T-helper 17 cell (primary cell): ENCODE measurements at regions not wholly inside any gene's neighbourhood (a gene's known extent, or its start where the extent isn't known, plus 50 kb on each side); places are given as distances from the start of the nearest gene placed in this dataset.

Experiments used
- ATAC-seq: fragments of 150-1000 bp; cut with Tn5 transposase; 2 replicates; pipeline ENCODE4 v1.10.0; 2021; ENCODE audit warnings: mild to moderate bottlenecking, moderate library complexity
- DNase-seq, 3 donors: peaks; one replicate each; pipeline versions ENCODE4 v3.0.0 to v3.0.0-alpha.2; 2020 to 2021
- H3K9me3 ChIP-seq: one replicate; pipeline ENCODE4 v1.7.0; 2013; ENCODE audit warnings: low read length, mild to moderate bottlenecking; ENCODE audit not compliant: control insufficient read depth, poor library complexity, severe bottlenecking
- H3K27ac Mint-ChIP-seq: one replicate; pipeline ENCODE4 v1.8.0; 2022; ENCODE audit warnings: mild to moderate bottlenecking, moderate library complexity, mixed read lengths
- H3K27me3 Mint-ChIP-seq: one replicate; pipeline ENCODE4 v1.8.0; 2022; ENCODE audit warnings: mixed read lengths
- H3K36me3 Mint-ChIP-seq: one replicate; pipeline ENCODE4 v1.8.0; 2022; ENCODE audit warnings: low read depth, mixed read lengths
- H3K4me1 Mint-ChIP-seq: one replicate; pipeline ENCODE4 v1.8.0; 2022; ENCODE audit warnings: mild to moderate bottlenecking, mixed read lengths
- H3K4me3 Mint-ChIP-seq: one replicate; pipeline ENCODE4 v1.8.0; 2022; ENCODE audit warnings: mild to moderate bottlenecking, moderate library complexity, mixed read lengths

DNA sequence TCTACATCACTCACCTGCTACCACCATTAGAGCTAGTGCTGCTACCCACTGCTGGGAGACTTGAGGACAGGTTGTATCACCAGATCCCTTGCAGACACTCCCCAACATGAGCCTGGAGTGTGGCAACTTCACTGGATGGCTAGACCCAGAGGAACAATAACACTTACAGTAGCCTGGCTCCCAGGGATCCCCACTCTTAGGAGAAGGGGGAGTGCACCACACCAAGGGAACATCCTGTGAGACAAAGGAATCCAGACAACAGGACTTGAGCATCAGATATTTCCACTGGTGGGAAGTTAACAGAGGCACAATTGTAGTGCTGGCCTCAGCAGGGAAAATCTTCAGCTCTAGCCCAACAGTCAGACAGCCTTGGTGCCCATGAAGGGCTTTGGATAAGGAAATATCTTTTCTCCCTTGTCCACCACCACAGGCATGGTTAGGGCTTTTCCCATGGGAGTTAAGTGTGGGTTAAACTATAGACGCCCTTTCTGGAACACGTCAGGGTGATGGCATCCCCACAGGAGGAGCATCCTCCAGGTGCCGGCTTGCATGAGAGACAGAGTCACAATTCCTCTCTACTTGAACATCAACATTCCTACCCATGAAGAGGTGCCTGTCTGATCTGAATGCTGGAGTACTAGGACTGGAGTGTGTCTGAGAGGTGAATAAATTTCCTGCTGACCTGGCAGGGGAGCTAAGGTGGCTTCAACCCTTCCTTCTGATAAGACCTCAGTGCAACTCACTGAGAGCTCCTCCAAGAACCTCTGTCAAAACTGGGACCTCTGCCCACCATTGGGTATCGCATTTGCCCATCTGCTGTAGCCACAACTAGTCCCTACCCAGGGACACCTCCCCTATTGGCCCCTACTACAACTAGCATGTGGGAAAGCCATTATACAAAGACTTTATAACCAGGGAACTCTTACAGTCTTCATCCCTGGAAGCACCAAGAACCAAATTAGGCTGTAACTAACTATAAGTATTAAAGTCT is 55.4 kb upstream of the SIRPG start:
- no peak overlapping the region for H3K4me3 Mint-ChIP-seq
- no peaks in the 10 kb centered on the region for H3K9me3 ChIP-seq
- no peaks in the 10 kb centered on the region for H3K27me3 Mint-ChIP-seq
- DNase-seq (no peak), ATAC-seq (no peak)
- peaks cover 4% of the 10 kb centered on the region for H3K4me1 Mint-ChIP-seq
- no peak overlapping the region for H3K27ac Mint-ChIP-seq
- H3K36me3 Mint-ChIP-seq = no peaks in the 10 kb centered on the region

- H3K27ac Mint-ChIP-seq = no peak overlapping the region
- H3K4me1 Mint-ChIP-seq = peaks cover 7% of the 10 kb centered on the region
- H3K36me3 Mint-ChIP-seq = no peaks in the 10 kb centered on the region
- no peaks in the 10 kb centered on the region for H3K27me3 Mint-ChIP-seq
- ATAC-seq (no peak), DNase-seq (no peak)
- no peaks in the 10 kb centered on the region for H3K9me3 ChIP-seq
- no peak overlapping the region for H3K4me3 Mint-ChIP-seq
These were observed 54.4 kb upstream of the SIRPG start for GRCh38 chr20:1711826-1712601.

GRCh38 chr20:1711266-1711665 is 53.7 kb upstream of the SIRPG start:
- ATAC-seq (no peak), DNase-seq (no peak)
- no peaks in the 10 kb centered on the region for H3K9me3 ChIP-seq
- no peaks in the 10 kb centered on the region for H3K36me3 Mint-ChIP-seq
- H3K4me1 Mint-ChIP-seq = peaks cover 7% of the 10 kb centered on the region
- no peak overlapping the region for H3K27ac Mint-ChIP-seq
- H3K4me3 Mint-ChIP-seq = no peak overlapping the region
- H3K27me3 Mint-ChIP-seq = no peaks in the 10 kb centered on the region

GRCh38 chr20:1710484-1710883 is 52.9 kb upstream of the SIRPG start:
- H3K36me3 Mint-ChIP-seq = no peaks in the 10 kb centered on the region
- H3K4me3 Mint-ChIP-seq = no peak overlapping the region
- ATAC-seq (no peak), DNase-seq (no peak)
- no peaks in the 10 kb centered on the region for H3K27me3 Mint-ChIP-seq
- peaks cover 7% of the 10 kb centered on the region for H3K4me1 Mint-ChIP-seq
- H3K9me3 ChIP-seq = no peaks in the 10 kb centered on the region
- no peak overlapping the region for H3K27ac Mint-ChIP-seq

DNA sequence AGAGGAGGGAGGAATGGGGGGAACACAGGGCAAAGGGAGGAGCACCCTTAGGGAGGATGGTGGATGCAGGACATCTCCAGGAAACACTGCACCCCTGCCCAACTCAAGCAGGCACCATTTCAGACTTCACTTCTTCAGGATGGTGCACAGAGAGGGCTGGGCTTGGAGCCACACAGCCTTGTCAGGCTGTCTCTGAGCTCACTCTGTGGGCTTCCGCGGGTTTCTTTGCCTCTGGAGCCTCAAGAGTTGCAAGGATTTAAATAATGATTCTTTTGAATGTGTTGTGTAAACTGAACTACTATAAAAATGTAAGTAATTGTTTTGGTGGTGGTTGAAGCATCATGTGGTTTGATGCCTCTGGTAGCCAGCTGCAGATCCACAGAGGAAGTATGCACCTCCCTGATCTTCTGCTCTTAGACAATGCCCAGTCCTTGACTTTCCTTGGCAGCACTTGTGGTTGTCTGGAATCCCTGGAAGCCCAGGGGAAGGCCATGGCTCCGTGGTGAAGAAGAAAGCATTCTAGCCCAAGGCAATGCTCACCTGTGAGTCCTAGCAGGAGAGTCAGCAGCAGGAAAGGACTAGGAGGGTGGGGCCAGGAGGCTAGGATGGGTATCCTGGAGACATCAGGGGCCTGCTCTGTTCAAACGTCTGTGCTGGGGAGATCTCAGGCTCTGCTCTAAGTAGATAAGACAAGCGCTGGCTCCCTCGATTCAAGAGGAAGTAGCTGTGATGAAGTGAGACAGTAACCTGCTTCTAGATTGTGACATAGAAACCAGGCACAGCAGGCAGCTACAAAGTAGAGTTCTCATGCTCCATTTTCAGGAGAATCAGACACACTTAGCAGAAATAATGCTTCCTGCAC is 50.2 kb upstream of the SIRPG start:
- H3K4me3 Mint-ChIP-seq = no peak overlapping the region
- no peaks in the 10 kb centered on the region for H3K9me3 ChIP-seq
- no peak for ATAC-seq
- no peak for DNase-seq
- H3K4me1 Mint-ChIP-seq = peaks cover 7% of the 10 kb centered on the region
- no peaks in the 10 kb centered on the region for H3K27me3 Mint-ChIP-seq
- H3K27ac Mint-ChIP-seq = peak overlapping the region; percentile 44
- no peaks in the 10 kb centered on the region for H3K36me3 Mint-ChIP-seq
